Neural crest cell (in vitro differentiated cells): ENCODE measurements at regions not wholly inside any gene's neighbourhood (a gene's known extent, or its start where the extent isn't known, plus 50 kb on each side); places are given as distances from the start of the nearest gene placed in this dataset.

Experiments used
- DNase-seq: peaks from one replicate; pipeline ENCODE4 v3.0.0; 2021; ENCODE audit warnings: low read depth, mixed read lengths, low spot score
- H3K27ac Mint-ChIP-seq: one replicate; pipeline ENCODE4 v1.8.0; 2021; ENCODE audit warnings: mild to moderate bottlenecking, mixed read lengths; ENCODE audit not compliant: unreplicated experiment
- H3K27me3 Mint-ChIP-seq: 2 replicates; pipeline ENCODE4 v1.8.0; 2021; ENCODE audit warnings: low read depth, mild to moderate bottlenecking, mixed read lengths
- H3K36me3 Mint-ChIP-seq: 2 replicates; pipeline ENCODE4 v1.8.0; 2021; ENCODE audit warnings: low read depth, mild to moderate bottlenecking, mixed read lengths
- H3K4me1 Mint-ChIP-seq: 2 replicates; pipeline ENCODE4 v1.8.0; 2021; ENCODE audit warnings: mixed read lengths
- H3K4me3 Mint-ChIP-seq: one replicate; pipeline ENCODE4 v1.8.0; 2021; ENCODE audit warnings: mild to moderate bottlenecking, mixed read lengths
- H3K9me3 Mint-ChIP-seq: 2 replicates; pipeline ENCODE4 v1.8.0; 2021; ENCODE audit warnings: mixed read lengths
- TF ChIP-seq, protein P1 (sequence below): fragments of 200-600 bp; sonication (generic); conservative IDR thresholded peaks from 2 replicates; pipeline ENCODE4 v1.5.0; 2021; ENCODE audit warnings: antibody characterized with exemption, mild to moderate bottlenecking

DNA sequence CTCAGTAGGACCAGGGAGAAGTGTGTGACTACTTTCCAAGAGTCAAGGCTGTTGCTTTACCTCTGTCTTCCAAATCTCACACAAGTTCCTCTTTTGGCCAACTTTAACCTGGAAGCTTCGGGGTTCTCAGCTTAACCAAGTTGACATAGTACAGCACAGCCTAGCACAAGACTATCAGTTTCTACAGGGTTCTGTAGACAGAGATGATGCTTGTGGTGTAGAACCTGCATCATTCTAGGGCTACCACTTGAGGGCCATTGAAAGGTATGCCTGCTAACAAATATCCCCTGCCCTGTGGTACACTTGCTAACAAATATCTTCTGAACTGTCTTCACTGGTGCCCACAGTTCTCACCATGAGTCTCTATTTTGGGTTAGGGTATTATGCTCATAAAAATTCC, 62.0 kb upstream of the MAP3K7 start:
- no peak overlapping the region for H3K27ac Mint-ChIP-seq
- no peak overlapping the region for H3K4me3 Mint-ChIP-seq
- no peaks in the 10 kb centered on the region for H3K27me3 Mint-ChIP-seq
- TF ChIP-seq, protein P1, sequence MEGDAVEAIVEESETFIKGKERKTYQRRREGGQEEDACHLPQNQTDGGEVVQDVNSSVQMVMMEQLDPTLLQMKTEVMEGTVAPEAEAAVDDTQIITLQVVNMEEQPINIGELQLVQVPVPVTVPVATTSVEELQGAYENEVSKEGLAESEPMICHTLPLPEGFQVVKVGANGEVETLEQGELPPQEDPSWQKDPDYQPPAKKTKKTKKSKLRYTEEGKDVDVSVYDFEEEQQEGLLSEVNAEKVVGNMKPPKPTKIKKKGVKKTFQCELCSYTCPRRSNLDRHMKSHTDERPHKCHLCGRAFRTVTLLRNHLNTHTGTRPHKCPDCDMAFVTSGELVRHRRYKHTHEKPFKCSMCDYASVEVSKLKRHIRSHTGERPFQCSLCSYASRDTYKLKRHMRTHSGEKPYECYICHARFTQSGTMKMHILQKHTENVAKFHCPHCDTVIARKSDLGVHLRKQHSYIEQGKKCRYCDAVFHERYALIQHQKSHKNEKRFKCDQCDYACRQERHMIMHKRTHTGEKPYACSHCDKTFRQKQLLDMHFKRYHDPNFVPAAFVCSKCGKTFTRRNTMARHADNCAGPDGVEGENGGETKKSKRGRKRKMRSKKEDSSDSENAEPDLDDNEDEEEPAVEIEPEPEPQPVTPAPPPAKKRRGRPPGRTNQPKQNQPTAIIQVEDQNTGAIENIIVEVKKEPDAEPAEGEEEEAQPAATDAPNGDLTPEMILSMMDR = no peak
- DNase-seq = no peak
- H3K36me3 Mint-ChIP-seq = no peaks in the 10 kb centered on the region
- no peaks in the 10 kb centered on the region for H3K9me3 Mint-ChIP-seq
- H3K4me1 Mint-ChIP-seq = no peaks in the 10 kb centered on the region

DNA sequence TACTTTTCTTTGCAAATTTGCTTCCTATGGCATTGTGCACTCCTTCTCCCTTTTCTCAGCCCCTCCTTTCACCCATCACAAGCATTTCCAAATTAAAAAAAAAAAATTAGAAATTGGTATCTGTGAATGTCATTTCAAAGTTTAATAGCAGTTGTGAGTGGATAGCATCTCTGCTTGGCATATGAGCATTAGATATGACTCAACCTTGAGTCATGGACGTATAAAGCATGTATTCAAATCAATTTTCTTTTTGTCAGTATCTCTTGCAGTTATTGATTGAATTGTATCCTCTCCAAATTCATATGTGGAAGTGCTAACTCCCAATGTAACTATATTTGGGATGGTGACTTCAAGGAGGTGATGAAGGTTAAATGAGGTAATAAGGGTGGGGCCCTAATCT, 60.1 kb upstream of the MAP3K7 start:
- DNase-seq = no peak
- Mint-ChIP-seq H3K4me1 (no peaks in the 10 kb centered on the region), H3K27ac (no peak overlapping the region), H3K4me3 (no peak overlapping the region), H3K27me3 (no peaks in the 10 kb centered on the region), H3K36me3 (no peaks in the 10 kb centered on the region), H3K9me3 (no peaks in the 10 kb centered on the region)
- TF ChIP-seq, protein P1 = no peak

DNA sequence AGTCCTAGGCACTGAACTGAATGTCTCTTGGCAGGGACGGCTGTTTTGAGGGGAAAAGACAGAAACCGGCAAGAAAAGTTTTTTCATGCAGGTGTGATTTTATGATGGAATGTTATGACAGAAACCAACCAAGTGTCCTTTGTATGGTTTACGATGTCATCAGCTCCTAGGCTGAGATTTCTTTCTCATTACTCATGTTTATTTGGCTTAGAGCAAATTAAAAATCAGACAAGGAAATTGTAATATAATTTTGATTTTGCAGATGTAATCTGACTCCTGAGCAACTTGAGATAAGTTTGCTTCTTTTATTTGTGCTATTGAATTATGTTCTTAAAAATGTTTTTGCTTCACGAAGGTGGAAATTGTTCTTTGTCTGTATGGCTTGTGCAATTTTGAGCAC, 58.8 kb upstream of the MAP3K7 start:
- TF ChIP-seq, protein P1 = no peak
- Mint-ChIP-seq H3K36me3 (no peaks in the 10 kb centered on the region), H3K27me3 (no peaks in the 10 kb centered on the region)

DNA sequence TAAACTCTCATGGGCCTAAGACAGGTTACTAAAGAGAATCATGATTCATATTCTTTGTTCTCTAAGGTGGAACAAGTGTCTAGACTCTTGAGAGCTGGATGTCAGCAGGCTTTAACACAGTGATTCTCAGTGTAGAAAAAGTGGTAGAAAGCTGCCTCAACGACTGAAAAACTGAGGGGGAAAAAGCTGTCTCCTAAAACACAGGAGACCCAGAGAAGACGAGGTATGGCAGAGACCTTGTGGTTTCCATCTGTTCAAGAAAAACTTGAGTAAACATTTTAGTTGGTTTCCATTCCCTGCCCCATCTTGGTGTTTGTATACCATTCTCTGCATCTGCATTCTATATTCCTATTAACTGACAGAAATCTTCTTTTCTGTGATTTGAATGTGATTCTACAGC, 57.6 kb upstream of the MAP3K7 start:
- H3K27me3 Mint-ChIP-seq = no peaks in the 10 kb centered on the region
- H3K9me3 Mint-ChIP-seq = no peaks in the 10 kb centered on the region
- no peaks in the 10 kb centered on the region for H3K36me3 Mint-ChIP-seq
- H3K27ac Mint-ChIP-seq = no peak overlapping the region
- TF ChIP-seq, protein P1 = no peak
- H3K4me1 Mint-ChIP-seq = no peaks in the 10 kb centered on the region
- DNase-seq = no peak
- no peak overlapping the region for H3K4me3 Mint-ChIP-seq

More for the DNA sequence above, 58.8 kb upstream of the MAP3K7 start:
- no peak for DNase-seq
- Mint-ChIP-seq H3K9me3 (no peaks in the 10 kb centered on the region), H3K4me3 (no peak overlapping the region), H3K4me1 (no peaks in the 10 kb centered on the region), H3K27ac (no peak overlapping the region)

DNA sequence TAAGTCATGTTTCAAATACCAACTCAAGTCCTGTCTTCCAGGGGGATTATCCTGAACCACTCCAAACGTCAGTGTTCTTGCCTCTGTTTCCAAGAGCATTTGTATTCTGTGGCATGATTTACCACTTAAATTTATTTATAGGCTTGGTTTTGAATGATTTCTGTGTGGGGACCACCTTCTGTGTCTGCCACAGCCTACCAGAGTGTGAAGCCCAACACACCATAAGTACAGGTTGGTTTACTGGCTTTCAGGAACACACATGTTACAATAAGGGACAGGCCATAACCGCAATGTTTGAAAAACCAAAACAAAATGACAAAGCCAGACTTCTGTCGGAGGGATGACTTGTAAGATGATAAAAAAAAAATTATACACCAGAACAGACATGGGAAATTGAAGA, 56.5 kb upstream of the MAP3K7 start:
- Mint-ChIP-seq H3K36me3 (no peaks in the 10 kb centered on the region), H3K4me3 (no peak overlapping the region), H3K27me3 (no peaks in the 10 kb centered on the region), H3K9me3 (peaks cover under 1% of the 10 kb centered on the region), H3K27ac (no peak overlapping the region), H3K4me1 (no peaks in the 10 kb centered on the region)
- DNase-seq = no peak
- TF ChIP-seq, protein P1 = no peak

DNA sequence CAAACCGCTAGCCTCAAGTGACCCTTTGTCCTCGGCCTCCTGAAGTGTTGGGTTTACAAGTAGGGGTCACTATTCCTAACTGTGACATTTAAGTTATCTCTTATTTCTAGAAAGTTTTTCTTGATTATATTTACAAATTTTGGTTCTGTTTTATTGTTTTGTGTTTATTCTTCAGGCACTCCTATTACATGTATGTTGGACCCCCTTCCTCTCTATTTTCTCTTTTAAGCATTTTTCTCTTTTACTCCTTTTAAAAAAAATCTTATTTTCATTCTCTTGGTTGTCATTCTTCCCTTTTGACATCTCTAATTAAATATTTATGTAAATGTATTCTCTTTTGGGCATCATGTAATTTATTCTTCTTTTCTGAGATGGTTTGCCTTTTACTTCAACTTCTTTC, 50.4 kb upstream of the MAP3K7 start:
- TF ChIP-seq, protein P1 = no peak
- no peak overlapping the region for H3K4me3 Mint-ChIP-seq
- DNase-seq = no peak
- peaks cover 3% of the 10 kb centered on the region for H3K27me3 Mint-ChIP-seq
- H3K36me3 Mint-ChIP-seq = peaks cover 5% of the 10 kb centered on the region
- H3K4me1 Mint-ChIP-seq = no peaks in the 10 kb centered on the region
- H3K27ac Mint-ChIP-seq = no peak overlapping the region
- H3K9me3 Mint-ChIP-seq = peaks cover 7% of the 10 kb centered on the region
